Fibroblast of mammary gland (primary cell): ENCODE measurements at regions not wholly inside any gene's neighbourhood (a gene's known extent, or its start where the extent isn't known, plus 50 kb on each side); places are given as distances from the start of the nearest gene placed in this dataset.

Source experiments
- DNase-seq: peaks from one replicate; pipeline ENCODE4 v3.0.0-alpha.2; 2010; ENCODE audit warnings: low read depth
- H3K4me3 ChIP-seq: 2 replicates; pipeline ENCODE4 v1.5.1; 2011; ENCODE audit warnings: low read depth, mild to moderate bottlenecking, low read length, moderate library complexity; ENCODE audit not compliant: control insufficient read depth
- TF ChIP-seq, protein P1 (sequence below): conservative IDR thresholded peaks from 2 replicates; pipeline ENCODE4 v1.5.1; 2011; ENCODE audit warnings: low read depth, low read length, inconsistent platforms; ENCODE audit not compliant: control insufficient read depth, insufficient read depth

DNA sequence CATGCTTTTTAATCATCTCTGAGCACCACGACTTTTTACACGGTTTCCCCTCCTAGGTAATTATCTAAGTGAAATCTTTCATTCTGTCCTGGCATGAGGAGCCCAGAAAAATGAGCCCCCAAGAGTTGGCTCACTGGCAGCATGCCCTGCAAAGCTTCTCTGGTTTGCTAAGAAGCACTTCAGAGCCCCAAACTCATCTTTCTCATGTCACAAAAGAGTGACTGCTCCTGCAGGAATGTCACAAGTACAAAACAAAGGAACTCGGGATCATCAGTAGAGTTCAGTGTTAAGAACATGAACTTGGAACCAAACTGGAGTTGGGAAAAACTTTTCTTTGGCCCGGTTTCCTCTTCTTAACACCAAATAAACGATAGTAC lies 123.9 kb downstream of the FOXB1 start:
- peak overlapping the region; percentile 58 for H3K4me3 ChIP-seq

DNA sequence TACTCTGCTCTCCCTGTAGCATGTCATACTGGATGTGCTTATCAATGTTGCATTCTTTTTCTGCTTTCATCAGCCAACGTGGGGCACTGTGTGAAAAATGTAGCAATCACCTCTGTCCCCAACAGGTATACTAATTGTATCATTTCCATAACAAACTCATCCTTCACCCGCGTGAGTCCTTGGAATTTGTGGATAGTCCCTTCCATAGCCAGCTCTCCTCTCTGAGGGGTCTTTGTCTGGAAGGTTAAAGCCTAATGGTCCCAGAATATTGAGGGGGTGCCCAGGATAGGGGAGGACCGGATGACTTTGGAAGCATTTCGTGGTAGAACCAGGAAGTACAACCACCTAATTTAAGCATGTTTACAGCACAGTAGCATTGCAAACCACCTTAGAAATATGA lies 124.6 kb downstream of the FOXB1 start:
- no peak for DNase-seq
- H3K4me3 ChIP-seq: no peak overlapping the region
- TF ChIP-seq, protein P1, sequence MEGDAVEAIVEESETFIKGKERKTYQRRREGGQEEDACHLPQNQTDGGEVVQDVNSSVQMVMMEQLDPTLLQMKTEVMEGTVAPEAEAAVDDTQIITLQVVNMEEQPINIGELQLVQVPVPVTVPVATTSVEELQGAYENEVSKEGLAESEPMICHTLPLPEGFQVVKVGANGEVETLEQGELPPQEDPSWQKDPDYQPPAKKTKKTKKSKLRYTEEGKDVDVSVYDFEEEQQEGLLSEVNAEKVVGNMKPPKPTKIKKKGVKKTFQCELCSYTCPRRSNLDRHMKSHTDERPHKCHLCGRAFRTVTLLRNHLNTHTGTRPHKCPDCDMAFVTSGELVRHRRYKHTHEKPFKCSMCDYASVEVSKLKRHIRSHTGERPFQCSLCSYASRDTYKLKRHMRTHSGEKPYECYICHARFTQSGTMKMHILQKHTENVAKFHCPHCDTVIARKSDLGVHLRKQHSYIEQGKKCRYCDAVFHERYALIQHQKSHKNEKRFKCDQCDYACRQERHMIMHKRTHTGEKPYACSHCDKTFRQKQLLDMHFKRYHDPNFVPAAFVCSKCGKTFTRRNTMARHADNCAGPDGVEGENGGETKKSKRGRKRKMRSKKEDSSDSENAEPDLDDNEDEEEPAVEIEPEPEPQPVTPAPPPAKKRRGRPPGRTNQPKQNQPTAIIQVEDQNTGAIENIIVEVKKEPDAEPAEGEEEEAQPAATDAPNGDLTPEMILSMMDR: no peak

More for the DNA sequence above, 123.9 kb downstream of the FOXB1 start:
- peak; percentile 33 for DNase-seq
- TF ChIP-seq, protein P1: no peak

DNA sequence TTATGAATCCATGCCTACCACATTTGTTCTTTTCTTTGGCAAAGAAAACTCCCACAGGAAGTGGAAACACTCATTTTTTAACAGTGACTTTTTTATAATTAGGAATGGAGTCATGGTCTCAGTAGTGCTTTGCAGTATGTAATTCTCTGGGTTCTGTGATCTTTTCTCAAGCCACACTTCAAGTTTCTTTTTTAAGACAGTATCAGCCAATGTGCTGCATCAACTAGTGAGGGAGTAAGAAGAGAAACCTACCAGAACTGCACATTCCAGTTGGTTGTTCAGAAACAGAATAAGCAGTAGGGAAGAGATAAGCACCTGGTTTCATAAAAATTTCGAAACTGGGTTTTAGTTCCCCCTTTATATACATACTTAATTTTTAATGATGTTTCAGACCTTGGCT lies 126.3 kb downstream of the FOXB1 start:
- TF ChIP-seq, protein P1: no peak
- no peak for DNase-seq
- no peak overlapping the region for H3K4me3 ChIP-seq

DNA sequence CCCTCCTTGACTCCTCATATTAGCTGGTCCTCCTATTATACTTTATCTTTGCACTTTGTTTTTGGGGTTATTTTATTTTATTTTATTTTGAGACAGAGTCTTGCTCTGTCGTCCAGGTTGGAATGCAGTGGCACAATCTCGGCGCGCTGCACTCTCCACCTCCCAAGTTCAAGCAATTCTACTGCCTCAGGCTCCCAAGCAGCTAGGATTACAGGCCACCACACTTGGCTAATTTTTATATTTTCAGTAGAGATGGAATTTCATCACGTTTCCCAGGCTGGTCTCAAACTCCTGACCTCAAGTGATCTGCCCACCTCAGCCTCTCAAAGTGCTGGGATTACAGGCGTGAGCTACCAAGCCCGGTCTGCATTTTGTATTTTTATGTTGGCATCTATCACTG lies 126.7 kb downstream of the FOXB1 start:
- DNase-seq: no peak
- TF ChIP-seq, protein P1: no peak
- H3K4me3 ChIP-seq: no peak overlapping the region

DNA sequence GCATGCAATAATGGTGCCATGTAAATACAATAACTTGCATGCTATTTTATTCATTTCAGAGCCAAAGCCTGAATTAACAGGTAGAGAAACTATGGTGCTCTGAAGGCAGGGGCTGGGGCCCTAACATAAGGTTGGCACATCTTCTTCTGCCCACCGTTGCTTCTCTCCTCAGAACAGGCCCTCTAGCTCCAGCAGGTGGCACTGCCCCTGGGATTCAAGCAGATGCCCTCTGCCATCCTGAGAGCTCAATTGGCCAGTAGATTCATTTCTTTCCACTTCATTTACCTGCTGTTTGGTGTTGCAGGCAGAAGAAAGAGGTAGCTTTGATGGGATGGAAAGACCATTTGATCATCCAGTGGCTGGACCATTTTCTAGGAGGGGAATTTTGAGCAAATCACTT lies 130.5 kb downstream of the FOXB1 start:
- H3K4me3 ChIP-seq: no peak overlapping the region
- DNase-seq: no peak
- TF ChIP-seq, protein P1: peak; percentile 22

DNA sequence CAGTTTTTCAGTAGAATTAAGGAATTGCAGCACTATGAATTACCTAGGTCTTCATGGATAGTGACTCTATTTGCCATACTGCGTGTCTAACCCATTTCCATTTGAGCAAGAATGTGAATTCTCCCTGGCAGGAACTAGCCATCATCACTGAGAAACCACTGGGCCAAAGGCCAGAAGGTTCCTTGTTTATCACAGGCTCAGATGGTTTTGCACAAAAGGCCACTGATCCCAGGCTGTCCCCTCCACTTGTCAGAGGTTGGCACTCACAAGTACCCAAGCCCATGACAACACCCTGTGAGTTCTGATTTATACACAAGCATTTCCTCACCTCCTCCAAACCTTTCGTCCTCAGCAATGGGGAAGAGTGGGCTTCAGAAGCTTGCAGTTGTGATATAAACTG lies 131.8 kb downstream of the FOXB1 start:
- no peak for DNase-seq
- no peak overlapping the region for H3K4me3 ChIP-seq
- TF ChIP-seq, protein P1: no peak
